Keratinocyte (primary cell): ENCODE measurements at regions not wholly inside any gene's neighbourhood (a gene's known extent, or its start where the extent isn't known, plus 50 kb on each side); places are given as distances from the start of the nearest gene placed in this dataset.

Experiments used
- DNase-seq: peaks from one replicate; pipeline ENCODE4 v3.0.0-alpha.2; 2011; ENCODE audit warnings: low read depth, missing footprints, low spot score
- FAIRE-seq: peaks from 2 replicates; lab custom pipeline; 2011; peaks lifted over from hg19 to GRCh38; lab: Jason Lieb, UNC
- H2AFZ ChIP-seq: 2 replicates; pipeline ENCODE4 v1.6.0; 2012; ENCODE audit warnings: low read length, control low read depth, inconsistent platforms; ENCODE audit not compliant: control insufficient read depth
- H3K27ac ChIP-seq: 2 replicates; pipeline ENCODE4 v1.5.1; 2011; ENCODE audit warnings: low read length; ENCODE audit not compliant: control insufficient read depth, insufficient read depth
- H3K27me3 ChIP-seq: 3 replicates; pipeline ENCODE4 v1.6.0; 2011; ENCODE audit warnings: low read length; ENCODE audit not compliant: control insufficient read depth, insufficient read depth; ENCODE audit errors: extremely low read depth
- H3K36me3 ChIP-seq, 2 experiments: 2 replicates in 1 of 2; 3 replicates in 1 of 2; pipeline ENCODE4 v1.5.1; 2011; ENCODE audit warnings: low read length in 2 of 2, mild to moderate bottlenecking in 1 of 2; ENCODE audit not compliant: control insufficient read depth in 2 of 2, insufficient read depth in 2 of 2; ENCODE audit errors: extremely low read depth in 1 of 2
- H3K4me1 ChIP-seq: 3 replicates; pipeline ENCODE4 v1.5.1; 2011; ENCODE audit warnings: low read length; ENCODE audit not compliant: control insufficient read depth, insufficient read depth; ENCODE audit errors: extremely low read depth
- H3K4me2 ChIP-seq: 3 replicates; pipeline ENCODE4 v1.6.0; 2011; ENCODE audit warnings: low read depth, low read length; ENCODE audit not compliant: control insufficient read depth, insufficient read depth; ENCODE audit errors: extremely low read depth
- H3K4me3 ChIP-seq, 3 experiments: fragments of 200-600 bp in 1 of 3; sonication (generic) in 1 of 3; 2 replicates in 2 of 3; 3 replicates in 1 of 3; pipeline ENCODE4 v1.5.1; 2011 to 2016; ENCODE audit warnings: low read length in 3 of 3, mild to moderate bottlenecking in 3 of 3, control low read depth in 2 of 3, inconsistent platforms in 1 of 3, low read depth in 1 of 3, mixed read lengths in 1 of 3, mixed run types in 1 of 3, moderate library complexity in 1 of 3; ENCODE audit not compliant: control insufficient read depth in 2 of 3, insufficient read depth in 2 of 3; ENCODE audit errors: extremely low read depth in 1 of 3
- H3K79me2 ChIP-seq: 2 replicates; pipeline ENCODE4 v1.6.0; 2012; ENCODE audit warnings: low read length; ENCODE audit not compliant: control insufficient read depth, insufficient read depth
- H3K9ac ChIP-seq: 3 replicates; pipeline ENCODE4 v1.6.0; 2011; ENCODE audit warnings: low read length; ENCODE audit not compliant: control insufficient read depth, insufficient read depth; ENCODE audit errors: extremely low read depth
- H3K9me1 ChIP-seq: 3 replicates; pipeline ENCODE4 v1.6.0; 2011; ENCODE audit warnings: low read length; ENCODE audit not compliant: control insufficient read depth, insufficient read depth; ENCODE audit errors: extremely low read depth
- H3K9me3 ChIP-seq: 2 replicates; pipeline ENCODE4 v1.5.1; 2012; ENCODE audit warnings: low read depth, low read length; ENCODE audit not compliant: control insufficient read depth
- H4K20me1 ChIP-seq: 3 replicates; pipeline ENCODE4 v1.6.0; 2011; ENCODE audit warnings: low read length; ENCODE audit not compliant: control insufficient read depth, insufficient read depth; ENCODE audit errors: extremely low read depth
- EZH2 ChIP-seq: IDR thresholded peaks from one replicate; pipeline ENCODE4 v1.6.1; 2012; ENCODE audit warnings: inconsistent platforms, mild to moderate bottlenecking, low read length, moderate library complexity
- dilution Hi-C: fragments of 300-500 bp; cut with MboI; formaldehyde crosslinking; loops from one replicate; pipeline ENCODE4 v1.7.0; 2020; ENCODE audit warnings: low sequenced_read_pairs; ENCODE audit not compliant: extremely low pct_ligation_motif_present
- TF ChIP-seq, protein P1 (sequence below), 3 experiments: IDR thresholded peaks in 1 of 3; conservative IDR thresholded peaks in 1 of 3; optimal IDR thresholded peaks in 1 of 3; 2 replicates in 2 of 3; 3 replicates in 1 of 3; pipeline versions ENCODE3 to v1.5.1; 2011; ENCODE audit warnings: low read length in 3 of 3, mild to moderate bottlenecking in 3 of 3, moderate library complexity in 2 of 3, control low read depth in 1 of 3, inconsistent platforms in 1 of 3; ENCODE audit not compliant: insufficient read depth in 2 of 3; ENCODE audit errors: extremely low read depth in 1 of 3

GRCh38 chr14:99039331-99040041, 232.5 kb downstream of the BCL11B start:
- Histone ChIP-seq H3K27ac (no peak overlapping the region), H3K4me3 (no peak overlapping the region), H2AFZ (no peak overlapping the region), H3K9me3 (no peaks in the 10 kb centered on the region), H4K20me1 (no peaks in the 10 kb centered on the region), H3K4me1 (peaks cover 15% of the 10 kb centered on the region), H3K4me2 (no peak overlapping the region), H3K79me2 (no peaks in the 10 kb centered on the region), H3K9me1 (no peaks in the 10 kb centered on the region), H3K36me3 (no peaks in the 10 kb centered on the region), H3K27me3 (no peaks in the 10 kb centered on the region), H3K9ac (no peak overlapping the region)
- TF ChIP-seq, protein P1, sequence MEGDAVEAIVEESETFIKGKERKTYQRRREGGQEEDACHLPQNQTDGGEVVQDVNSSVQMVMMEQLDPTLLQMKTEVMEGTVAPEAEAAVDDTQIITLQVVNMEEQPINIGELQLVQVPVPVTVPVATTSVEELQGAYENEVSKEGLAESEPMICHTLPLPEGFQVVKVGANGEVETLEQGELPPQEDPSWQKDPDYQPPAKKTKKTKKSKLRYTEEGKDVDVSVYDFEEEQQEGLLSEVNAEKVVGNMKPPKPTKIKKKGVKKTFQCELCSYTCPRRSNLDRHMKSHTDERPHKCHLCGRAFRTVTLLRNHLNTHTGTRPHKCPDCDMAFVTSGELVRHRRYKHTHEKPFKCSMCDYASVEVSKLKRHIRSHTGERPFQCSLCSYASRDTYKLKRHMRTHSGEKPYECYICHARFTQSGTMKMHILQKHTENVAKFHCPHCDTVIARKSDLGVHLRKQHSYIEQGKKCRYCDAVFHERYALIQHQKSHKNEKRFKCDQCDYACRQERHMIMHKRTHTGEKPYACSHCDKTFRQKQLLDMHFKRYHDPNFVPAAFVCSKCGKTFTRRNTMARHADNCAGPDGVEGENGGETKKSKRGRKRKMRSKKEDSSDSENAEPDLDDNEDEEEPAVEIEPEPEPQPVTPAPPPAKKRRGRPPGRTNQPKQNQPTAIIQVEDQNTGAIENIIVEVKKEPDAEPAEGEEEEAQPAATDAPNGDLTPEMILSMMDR (optimal IDR thresholded peaks at IDR 0.05 in 1 of 3, IDR thresholded peaks at IDR 0.05 in 1 of 3, conservative IDR thresholded peaks at IDR 0.05 in 1 of 3; ENCODE audit: extremely low read depth in 1 of 3, insufficient read depth in 2 of 3, low read length in 3 of 3) = no peak
- TF ChIP-seq EZH2 = no peak
- DNase-seq (no peak), FAIRE-seq (no peak)
- dilution Hi-C loops = no loop called here

GRCh38 chr14:99040052-99040451, 231.9 kb downstream of the BCL11B start:
- Histone ChIP-seq H3K9me3 (no peaks in the 10 kb centered on the region), H3K4me1 (peaks cover 15% of the 10 kb centered on the region), H3K36me3 (no peaks in the 10 kb centered on the region), H3K27ac (no peak overlapping the region), H3K4me2 (no peak overlapping the region), H3K79me2 (no peaks in the 10 kb centered on the region), H3K27me3 (no peaks in the 10 kb centered on the region), H2AFZ (no peak overlapping the region), H3K4me3 (no peak overlapping the region), H4K20me1 (no peaks in the 10 kb centered on the region), H3K9ac (no peak overlapping the region), H3K9me1 (no peaks in the 10 kb centered on the region)
- DNase-seq = no peak
- TF ChIP-seq EZH2 = no peak
- TF ChIP-seq, protein P1 (optimal IDR thresholded peaks at IDR 0.05 in 1 of 3, IDR thresholded peaks at IDR 0.05 in 1 of 3, conservative IDR thresholded peaks at IDR 0.05 in 1 of 3; ENCODE audit: extremely low read depth in 1 of 3, insufficient read depth in 2 of 3, low read length in 3 of 3) = no peak
- FAIRE-seq = no peak
- dilution Hi-C loops = no loop called here
